ENCODE measurements at regions not wholly inside any gene's neighbourhood (a gene's known extent, or its start where the extent isn't known, plus 50 kb on each side); places are given as distances from the start of the nearest gene placed in this dataset.

GRCh38 chr5:100270023-100270771, 265.0 kb upstream of the FAM174A start:
- Histone ChIP-seq H3K4me1 (ENCODE audit: insufficient read depth, low read length, poor library complexity, severe bottlenecking) (no peaks in the 10 kb centered on the region), H3K9me2 (ENCODE audit: insufficient read depth, low read length) (no peaks in the 10 kb centered on the region), H3K9me3 (ENCODE audit: low read length) (no peaks in the 10 kb centered on the region), H3K4me3 (ENCODE audit: low read depth, low read length, poor library complexity, severe bottlenecking) (no peak overlapping the region), H2AFZ (ENCODE audit: low read length) (no peak overlapping the region), H3K4me2 (ENCODE audit: low read length) (no peak overlapping the region), H3K79me2 (ENCODE audit: insufficient read depth, low read depth, low read length) (no peaks in the 10 kb centered on the region), H3K27ac (ENCODE audit: low read depth, low read length, poor library complexity, severe bottlenecking) (no peak overlapping the region), H4K20me1 (ENCODE audit: insufficient read depth, low read length) (no peaks in the 10 kb centered on the region), H3K36me3 (ENCODE audit: insufficient read depth, low read length) (no peaks in the 10 kb centered on the region)
- DNase-seq (ENCODE audit: low spot score): no peak
- TF ChIP-seq EZH2phosphoT487 (IDR thresholded peaks at IDR 0.05; ENCODE audit: borderline replicate concordance, low read depth, low read length) (no peak), CTCF (conservative IDR thresholded peaks at IDR 0.05; ENCODE audit: low read length) (no peak)
- no TSS peak for BruUV-seq (replicated peaks)
- ChIA-PET POLR2A (interaction anchor here (0.7 to 1.0 kb wide), 3 partner anchors 40 to 278 kb away, joined by 3 read pairs; no protein-coding TSS in a partner anchor), CTCF (ENCODE audit: unreplicated experiment) (no interaction called here)
- intact Hi-C loops (cut with micrococcal nuclease; ENCODE audit: unreplicated experiment): no loop called here

GRCh38 chr5:100260968-100261367, 274.2 kb upstream of the FAM174A start:
- Histone ChIP-seq H3K9me3 (ENCODE audit: low read length) (no peaks in the 10 kb centered on the region), H2AFZ (ENCODE audit: low read length) (no peak overlapping the region), H3K4me2 (ENCODE audit: low read length) (no peak overlapping the region), H3K4me1 (ENCODE audit: insufficient read depth, low read length, poor library complexity, severe bottlenecking) (no peaks in the 10 kb centered on the region), H3K36me3 (ENCODE audit: insufficient read depth, low read length) (no peaks in the 10 kb centered on the region), H3K9me2 (ENCODE audit: insufficient read depth, low read length) (no peaks in the 10 kb centered on the region), H4K20me1 (ENCODE audit: insufficient read depth, low read length) (no peaks in the 10 kb centered on the region), H3K27ac (ENCODE audit: low read depth, low read length, poor library complexity, severe bottlenecking) (no peak overlapping the region), H3K79me2 (ENCODE audit: insufficient read depth, low read depth, low read length) (no peaks in the 10 kb centered on the region), H3K4me3 (ENCODE audit: low read depth, low read length, poor library complexity, severe bottlenecking) (no peak overlapping the region)
- DNase-seq (ENCODE audit: low spot score): no peak
- no TSS peak for BruUV-seq (replicated peaks)
- ChIA-PET CTCF (ENCODE audit: unreplicated experiment) (no interaction called here), POLR2A (no interaction called here)
- TF ChIP-seq EZH2phosphoT487 (IDR thresholded peaks at IDR 0.05; ENCODE audit: borderline replicate concordance, low read depth, low read length) (no peak), CTCF (conservative IDR thresholded peaks at IDR 0.05; ENCODE audit: low read length) (no peak)
- intact Hi-C loops (cut with micrococcal nuclease; ENCODE audit: unreplicated experiment): no loop called here

- Histone ChIP-seq H4K20me1 (ENCODE audit: insufficient read depth, low read length) (no peaks in the 10 kb centered on the region), H2AFZ (ENCODE audit: low read length) (no peak overlapping the region), H3K4me1 (ENCODE audit: insufficient read depth, low read length, poor library complexity, severe bottlenecking) (no peaks in the 10 kb centered on the region), H3K4me3 (ENCODE audit: low read depth, low read length, poor library complexity, severe bottlenecking) (no peak overlapping the region), H3K9me2 (ENCODE audit: insufficient read depth, low read length) (no peaks in the 10 kb centered on the region), H3K27ac (ENCODE audit: low read depth, low read length, poor library complexity, severe bottlenecking) (no peak overlapping the region), H3K9me3 (ENCODE audit: low read length) (no peaks in the 10 kb centered on the region), H3K36me3 (ENCODE audit: insufficient read depth, low read length) (no peaks in the 10 kb centered on the region), H3K79me2 (ENCODE audit: insufficient read depth, low read depth, low read length) (no peaks in the 10 kb centered on the region), H3K4me2 (ENCODE audit: low read length) (no peak overlapping the region)
- no peak for DNase-seq (ENCODE audit: low spot score)
- POLR2A ChIA-PET: interaction anchor here (0.7 kb wide), 1 partner anchor 1035 kb away, joined by 3 read pairs; no protein-coding TSS in a partner anchor
- intact Hi-C loops (cut with micrococcal nuclease; ENCODE audit: unreplicated experiment): no loop called here
- BruUV-seq (replicated peaks): no TSS peak
- CTCF ChIA-PET (ENCODE audit: unreplicated experiment): no interaction called here
- TF ChIP-seq CTCF (conservative IDR thresholded peaks at IDR 0.05; ENCODE audit: low read length) (no peak), EZH2phosphoT487 (IDR thresholded peaks at IDR 0.05; ENCODE audit: borderline replicate concordance, low read depth, low read length) (no peak)
Observed at GRCh38 chr5:100252944-100253343, 282.2 kb upstream of the FAM174A start.
